Liver (tissue), 8 donors: ENCODE measurements at regions not wholly inside any gene's neighbourhood (a gene's known extent, or its start where the extent isn't known, plus 50 kb on each side); places are given as distances from the start of the nearest gene placed in this dataset.

Experiments used
- DNase-seq: peaks from one replicate; pipeline ENCODE4 v3.0.0-alpha.2; 2017; ENCODE audit warnings: low spot score
- H3K27ac ChIP-seq, 2 donors: one replicate each; pipeline ENCODE4 v1.7.0; 2013; ENCODE audit warnings: inconsistent platforms in 2 of 2, low read length in 2 of 2, control low read depth in 1 of 2, low read depth in 1 of 2, mild to moderate bottlenecking in 1 of 2
- H3K27me3 ChIP-seq, 4 donors: one replicate each; pipeline versions ENCODE4 v1.6.1 to v1.7.0; 2013; ENCODE audit warnings: low read length in 3 of 4, inconsistent platforms in 1 of 4, mild to moderate bottlenecking in 1 of 4, moderate library complexity in 1 of 4; ENCODE audit not compliant: control insufficient read depth in 4 of 4, insufficient read depth in 4 of 4
- H3K36me3 ChIP-seq, 4 donors: one replicate each; pipeline versions ENCODE4 v1.6.1 to v1.7.0; 2013; ENCODE audit warnings: low read length in 3 of 4, mild to moderate bottlenecking in 3 of 4, low read depth in 1 of 4, moderate library complexity in 1 of 4; ENCODE audit not compliant: control insufficient read depth in 4 of 4, insufficient read depth in 3 of 4
- H3K4me1 ChIP-seq, 4 donors: one replicate each; pipeline versions ENCODE4 v1.6.1 to v1.7.0; 2013; ENCODE audit warnings: low read length in 3 of 4, mild to moderate bottlenecking in 3 of 4, moderate library complexity in 1 of 4; ENCODE audit not compliant: control insufficient read depth in 4 of 4, insufficient read depth in 4 of 4
- H3K4me3 ChIP-seq, 3 donors: one replicate each; pipeline versions ENCODE4 v1.6.1 to v1.7.0; 2013; ENCODE audit warnings: low read length in 3 of 3, control low read depth in 1 of 3, low read depth in 1 of 3, mild to moderate bottlenecking in 1 of 3
- H3K9ac ChIP-seq, 2 donors: one replicate each; pipeline ENCODE4 v1.7.0; 2013; ENCODE audit warnings: low read length in 2 of 2, mild to moderate bottlenecking in 2 of 2, moderate library complexity in 2 of 2, control low read depth in 1 of 2, low read depth in 1 of 2
- H3K9me3 ChIP-seq, 4 donors: one replicate each; pipeline versions ENCODE4 v1.6.1 to v1.7.0; 2013; ENCODE audit warnings: low read length in 3 of 4; ENCODE audit not compliant: control insufficient read depth in 4 of 4
- ATF3 ChIP-seq: IDR thresholded peaks from 2 replicates; pipeline ENCODE4 v1.6.1; 2016; ENCODE audit warnings: antibody characterized with exemption
- FOXA1 ChIP-seq: IDR thresholded peaks from 2 replicates; pipeline ENCODE4 v1.6.1; 2016; ENCODE audit warnings: antibody characterized with exemption
- FOXA2 ChIP-seq: IDR thresholded peaks from 2 replicates; pipeline ENCODE4 v1.6.1; 2016; ENCODE audit warnings: antibody characterized with exemption
- GABPA ChIP-seq, 2 donors: IDR thresholded peaks in 1 of 2; conservative IDR thresholded peaks in 1 of 2; 2 replicates each; pipeline ENCODE4 v1.6.1; 2016; ENCODE audit warnings: antibody characterized with exemption in 2 of 2, mild to moderate bottlenecking in 1 of 2, moderate library complexity in 1 of 2
- HNF4A ChIP-seq, 2 donors: conservative IDR thresholded peaks; 2 replicates each; pipeline ENCODE4 v1.6.1; 2016; ENCODE audit warnings: antibody characterized with exemption in 2 of 2, mild to moderate bottlenecking in 2 of 2
- JUND ChIP-seq, 2 donors: IDR thresholded peaks; 2 replicates each; pipeline ENCODE4 v1.6.1; 2016; ENCODE audit warnings: antibody characterized with exemption in 2 of 2
- NR2F2 ChIP-seq: IDR thresholded peaks from 2 replicates; pipeline ENCODE4 v1.6.1; 2016; ENCODE audit warnings: antibody characterized with exemption
- RAD21 ChIP-seq, 2 donors: IDR thresholded peaks; 2 replicates each; pipeline ENCODE4 v1.6.1; 2016; ENCODE audit warnings: antibody characterized with exemption in 2 of 2, mild to moderate bottlenecking in 2 of 2
- REST ChIP-seq: IDR thresholded peaks from 2 replicates; pipeline ENCODE4 v1.6.1; 2016; ENCODE audit warnings: antibody characterized with exemption, mild to moderate bottlenecking
- SP1 ChIP-seq: IDR thresholded peaks from 2 replicates; pipeline ENCODE4 v1.6.1; 2018; ENCODE audit warnings: antibody characterized with exemption, mild to moderate bottlenecking
- TAF1 ChIP-seq: conservative IDR thresholded peaks from 2 replicates; pipeline ENCODE4 v1.6.1; 2016; ENCODE audit warnings: antibody characterized with exemption, mild to moderate bottlenecking
- YY1 ChIP-seq: IDR thresholded peaks from 2 replicates; pipeline ENCODE4 v1.6.1; 2016; ENCODE audit warnings: antibody characterized with exemption, mild to moderate bottlenecking
- WGBS: extraction: QIAGEN DNeasy Blood & Tissue Kit; methylation state at CpG from one replicate; pipeline ENCODE4 v1.1.7; 2013; 5-methylcytosine and 5-hydroxymethylcytosine counted together
- TF ChIP-seq, protein P1 (sequence below): IDR thresholded peaks from 2 replicates; pipeline ENCODE4 v1.6.1; 2016; ENCODE audit warnings: antibody characterized with exemption
- TF ChIP-seq, protein P2 (sequence below): fragments of 150-350 bp; IDR thresholded peaks from 2 replicates; pipeline ENCODE4 v1.5.1; 2017; ENCODE audit warnings: improper control_type of control experiment, low read depth, low read length; ENCODE audit not compliant: missing input control
- TF ChIP-seq, protein P3 (sequence below): IDR thresholded peaks from 2 replicates; pipeline ENCODE4 v1.6.1; 2016; ENCODE audit warnings: antibody characterized with exemption
- donor health status: healthy.
- donor health status: healthy.
- donor health status: healthy.
- donor health status: healthy.
- donor health status: healthy.

- TF ChIP-seq, protein P1, sequence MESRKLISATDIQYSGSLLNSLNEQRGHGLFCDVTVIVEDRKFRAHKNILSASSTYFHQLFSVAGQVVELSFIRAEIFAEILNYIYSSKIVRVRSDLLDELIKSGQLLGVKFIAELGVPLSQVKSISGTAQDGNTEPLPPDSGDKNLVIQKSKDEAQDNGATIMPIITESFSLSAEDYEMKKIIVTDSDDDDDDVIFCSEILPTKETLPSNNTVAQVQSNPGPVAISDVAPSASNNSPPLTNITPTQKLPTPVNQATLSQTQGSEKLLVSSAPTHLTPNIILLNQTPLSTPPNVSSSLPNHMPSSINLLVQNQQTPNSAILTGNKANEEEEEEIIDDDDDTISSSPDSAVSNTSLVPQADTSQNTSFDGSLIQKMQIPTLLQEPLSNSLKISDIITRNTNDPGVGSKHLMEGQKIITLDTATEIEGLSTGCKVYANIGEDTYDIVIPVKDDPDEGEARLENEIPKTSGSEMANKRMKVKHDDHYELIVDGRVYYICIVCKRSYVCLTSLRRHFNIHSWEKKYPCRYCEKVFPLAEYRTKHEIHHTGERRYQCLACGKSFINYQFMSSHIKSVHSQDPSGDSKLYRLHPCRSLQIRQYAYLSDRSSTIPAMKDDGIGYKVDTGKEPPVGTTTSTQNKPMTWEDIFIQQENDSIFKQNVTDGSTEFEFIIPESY = no peak
- TF ChIP-seq, protein P2, sequence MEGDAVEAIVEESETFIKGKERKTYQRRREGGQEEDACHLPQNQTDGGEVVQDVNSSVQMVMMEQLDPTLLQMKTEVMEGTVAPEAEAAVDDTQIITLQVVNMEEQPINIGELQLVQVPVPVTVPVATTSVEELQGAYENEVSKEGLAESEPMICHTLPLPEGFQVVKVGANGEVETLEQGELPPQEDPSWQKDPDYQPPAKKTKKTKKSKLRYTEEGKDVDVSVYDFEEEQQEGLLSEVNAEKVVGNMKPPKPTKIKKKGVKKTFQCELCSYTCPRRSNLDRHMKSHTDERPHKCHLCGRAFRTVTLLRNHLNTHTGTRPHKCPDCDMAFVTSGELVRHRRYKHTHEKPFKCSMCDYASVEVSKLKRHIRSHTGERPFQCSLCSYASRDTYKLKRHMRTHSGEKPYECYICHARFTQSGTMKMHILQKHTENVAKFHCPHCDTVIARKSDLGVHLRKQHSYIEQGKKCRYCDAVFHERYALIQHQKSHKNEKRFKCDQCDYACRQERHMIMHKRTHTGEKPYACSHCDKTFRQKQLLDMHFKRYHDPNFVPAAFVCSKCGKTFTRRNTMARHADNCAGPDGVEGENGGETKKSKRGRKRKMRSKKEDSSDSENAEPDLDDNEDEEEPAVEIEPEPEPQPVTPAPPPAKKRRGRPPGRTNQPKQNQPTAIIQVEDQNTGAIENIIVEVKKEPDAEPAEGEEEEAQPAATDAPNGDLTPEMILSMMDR = no peak
- TF ChIP-seq FOXA2 = no peak
- H3K27ac ChIP-seq = no peak overlapping the region
- no peaks in the 10 kb centered on the region for H3K4me1 ChIP-seq
- no peaks in the 10 kb centered on the region for H3K36me3 ChIP-seq
- H3K9me3 ChIP-seq = peaks cover 0 to 5% (median under 1%) of the 10 kb centered on the region in 4 donors
- no peak for DNase-seq
- 55% methylated on average over 5 of the region's 5 CpGs for WGBS
- H3K4me3 ChIP-seq = no peak overlapping the region
- H3K27me3 ChIP-seq = no peaks in the 10 kb centered on the region
- H3K9ac ChIP-seq = no peak overlapping the region
Measured at GRCh38 chrX:20829665-20830491, 544.3 kb upstream of the CNKSR2 start.

DNA sequence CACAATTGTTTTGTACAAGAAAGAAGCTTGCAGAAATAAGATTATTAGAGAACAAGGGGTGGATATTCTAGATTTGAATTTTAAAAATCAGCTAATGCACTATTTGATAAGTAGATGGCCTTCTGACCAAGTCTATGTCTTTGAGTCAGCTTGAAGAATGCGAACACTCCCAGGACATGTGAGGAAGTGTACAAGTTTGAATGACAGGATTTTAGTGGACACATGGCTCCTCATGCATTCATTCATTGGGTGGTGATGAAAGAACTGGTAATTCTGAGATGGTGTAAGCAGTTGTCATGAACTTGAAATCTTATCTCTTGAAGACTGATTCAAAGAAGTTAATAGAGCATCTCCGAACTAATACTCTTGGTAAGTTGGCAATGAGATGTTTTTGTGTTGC lies 548.2 kb upstream of the CNKSR2 start:
- H3K4me3 ChIP-seq = no peak overlapping the region
- no peaks in the 10 kb centered on the region for H3K36me3 ChIP-seq
- H3K9me3 ChIP-seq = no peaks in the 10 kb centered on the region
- DNase-seq = no peak
- no peak overlapping the region for H3K27ac ChIP-seq
- WGBS = 79% methylated on average over 2 of the region's 2 CpGs
- H3K27me3 ChIP-seq = no peaks in the 10 kb centered on the region
- TF ChIP-seq, protein P3, sequence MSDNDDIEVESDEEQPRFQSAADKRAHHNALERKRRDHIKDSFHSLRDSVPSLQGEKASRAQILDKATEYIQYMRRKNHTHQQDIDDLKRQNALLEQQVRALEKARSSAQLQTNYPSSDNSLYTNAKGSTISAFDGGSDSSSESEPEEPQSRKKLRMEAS = no peak
- TF ChIP-seq RAD21 (IDR thresholded peaks at IDR 0.05) (no peak), GABPA (IDR thresholded peaks at IDR 0.05 in 1 of 2, conservative IDR thresholded peaks at IDR 0.05 in 1 of 2) (no peak), REST (no peak), HNF4A (conservative IDR thresholded peaks at IDR 0.05) (no peak), TAF1 (no peak), ATF3 (no peak), NR2F2 (no peak), FOXA2 (no peak), YY1 (no peak), SP1 (no peak), FOXA1 (no peak), JUND (IDR thresholded peaks at IDR 0.05) (no peak)
- TF ChIP-seq, protein P1 = no peak
- TF ChIP-seq, protein P2 = no peak
- H3K9ac ChIP-seq = no peak overlapping the region
- H3K4me1 ChIP-seq = no peaks in the 10 kb centered on the region
